HCT116 (cell line): ENCODE measurements at regions not wholly inside any gene's neighbourhood (a gene's known extent, or its start where the extent isn't known, plus 50 kb on each side); places are given as distances from the start of the nearest gene placed in this dataset.

Experiments
- ATAC-seq: fragments of 200-7000 bp; cut with Tn5 transposase; 2 replicates; pipeline ENCODE4 v1.9.1; 2020; ENCODE audit warnings: mild to moderate bottlenecking, moderate library complexity
- BruUV-seq: library from RNA; stranded (reverse); fragments of 400-500 nt; replicated peaks from 2 replicates; lab custom pipeline; 2021; lab: Mats Ljungman, UMichigan
- CTCF ChIA-PET: fragments of 300-600 bp; sonication (Branson Sonifier 250); formaldehyde crosslinking; loops from one replicate; lab custom pipeline; 2021; ENCODE audit warnings: antibody characterized with exemption; lab: Charles Lee
- POLR2A ChIA-PET: fragments of 300-600, 350-600 bp; sonication (Branson Sonifier 250); formaldehyde crosslinking; loops from one replicate; lab custom pipeline; 2021; ENCODE audit warnings: antibody characterized with exemption; lab: Charles Lee
- RAD21 ChIA-PET, 2 experiments: fragments of 300-600 bp; sonication (Branson Sonifier 250); formaldehyde crosslinking; loops; one replicate each; lab custom pipeline; 2023; ENCODE audit warnings: low total read pairs in 2 of 2; ENCODE audit not compliant: uncharacterized antibody in 2 of 2, unreplicated experiment in 2 of 2, low non-redundant PET in 1 of 2; lab: Charles Lee
- DNase-seq: peaks from one replicate; pipeline ENCODE4 v3.0.0-alpha.2; 2010; ENCODE audit warnings: low read depth, low spot score
- H2AFZ ChIP-seq: fragments of 200-600 bp; shearing (Covaris generic), sonication (generic); 2 replicates; pipeline ENCODE4 v1.6.1; 2017; ENCODE audit warnings: low read depth, mixed run types, mixed read lengths, antibody characterized with exemption, low read length; ENCODE audit not compliant: poor library complexity, severe bottlenecking
- H3K27ac ChIP-seq: 2 replicates; pipeline ENCODE4 v1.5.1; 2012; ENCODE audit warnings: low read depth, low read length
- H3K27me3 ChIP-seq: fragments of 200-600 bp; sonication (generic); 2 replicates; pipeline ENCODE4 v1.6.1; 2016; ENCODE audit warnings: mixed run types, low read length, mixed read lengths; ENCODE audit not compliant: insufficient read depth
- H3K36me3 ChIP-seq, 2 experiments: fragments of 200-500 bp in 1 of 2; fragments of 200-600 bp in 1 of 2; sonication (Bioruptor generic) in 1 of 2; sonication (generic) in 1 of 2; 2 replicates each; pipeline versions ENCODE4 v1.5.1 to v1.6.1; 2014 to 2016; ENCODE audit warnings: low read length in 2 of 2, inconsistent platforms in 1 of 2, mixed read lengths in 1 of 2, mixed run types in 1 of 2; ENCODE audit not compliant: insufficient read depth in 2 of 2, control insufficient read depth in 1 of 2
- H3K4me1 ChIP-seq, 2 experiments: fragments of 200-600 bp in 1 of 2; sonication (generic) in 1 of 2; 2 replicates each; pipeline versions ENCODE4 v1.5.1 to v1.6.1; 2012 to 2017; ENCODE audit warnings: low read length in 2 of 2, inconsistent platforms in 1 of 2, mild to moderate bottlenecking in 1 of 2, mixed read lengths in 1 of 2, mixed run types in 1 of 2, moderate library complexity in 1 of 2; ENCODE audit not compliant: insufficient read depth in 2 of 2, control insufficient read depth in 1 of 2
- H3K4me2 ChIP-seq: fragments of 200-600 bp; sonication (generic); 2 replicates; pipeline ENCODE4 v1.6.1; 2017; ENCODE audit warnings: mixed run types, low read length, mixed read lengths
- H3K4me3 ChIP-seq, 2 experiments: fragments of 200-600 bp in 1 of 2; sonication (generic) in 1 of 2; replicated peaks in 1 of 2; 2 replicates each; pipeline ENCODE4 v1.5.1; 2011 to 2016; ENCODE audit warnings: low read length in 2 of 2, control low read depth in 1 of 2, low read depth in 1 of 2, mild to moderate bottlenecking in 1 of 2, mixed read lengths in 1 of 2, mixed run types in 1 of 2
- H3K79me2 ChIP-seq: fragments of 200-600 bp; sonication (generic); 2 replicates; pipeline ENCODE4 v1.6.1; 2017; ENCODE audit warnings: mild to moderate bottlenecking, mixed run types, low read length, moderate library complexity, mixed read lengths; ENCODE audit not compliant: insufficient read depth
- H3K9ac ChIP-seq: fragments of 200-600 bp; sonication (generic); 2 replicates; pipeline ENCODE4 v1.6.1; 2016; ENCODE audit warnings: low read length, mixed read lengths
- H3K9me2 ChIP-seq: fragments of 200-600 bp; sonication (generic), shearing (Covaris generic); 2 replicates; pipeline ENCODE4 v1.6.1; 2017; ENCODE audit warnings: mixed run types, mild to moderate bottlenecking, moderate library complexity; ENCODE audit not compliant: insufficient read depth
- H3K9me3 ChIP-seq, 2 experiments: fragments of 200-500 bp in 1 of 2; fragments of 200-600 bp in 1 of 2; sonication (Bioruptor generic) in 1 of 2; sonication (generic) in 1 of 2; 2 replicates each; pipeline ENCODE4 v1.6.1; 2014 to 2017; ENCODE audit warnings: low read length in 2 of 2, mixed read lengths in 2 of 2, inconsistent platforms in 1 of 2, low read depth in 1 of 2, mild to moderate bottlenecking in 1 of 2, mixed run types in 1 of 2, moderate library complexity in 1 of 2; ENCODE audit not compliant: control insufficient read depth in 1 of 2, insufficient read depth in 1 of 2
- H4K20me1 ChIP-seq: fragments of 200-600 bp; sonication (generic), shearing (Covaris generic); 2 replicates; pipeline ENCODE4 v1.6.1; 2017; ENCODE audit warnings: mixed run types, mild to moderate bottlenecking, moderate library complexity; ENCODE audit not compliant: insufficient read depth
- CBX3 ChIP-seq: IDR thresholded peaks from 2 replicates; pipeline ENCODE4 v1.6.1; 2012; ENCODE audit warnings: low read depth
- CEBPB ChIP-seq: IDR thresholded peaks from 2 replicates; pipeline ENCODE4 v1.6.1; 2012; ENCODE audit warnings: low read depth
- EGR1 ChIP-seq: IDR thresholded peaks from 2 replicates; pipeline ENCODE4 v1.6.1; 2012; ENCODE audit warnings: low read depth
- EZH2 ChIP-seq: fragments of 200-600 bp; sonication (generic); IDR thresholded peaks from 2 replicates; pipeline ENCODE4 v1.6.1; 2017; ENCODE audit warnings: antibody characterized with exemption, mixed run types
- EZH2phosphoT487 ChIP-seq: fragments of 200-600 bp; IDR thresholded peaks from 2 replicates; pipeline ENCODE4 v1.6.1; 2018; ENCODE audit warnings: antibody characterized with exemption, borderline replicate concordance
- JUND ChIP-seq: IDR thresholded peaks from 2 replicates; pipeline ENCODE4 v1.6.1; 2012
- POLR2A ChIP-seq: IDR thresholded peaks from 2 replicates; pipeline ENCODE4 v1.7.0; 2011; ENCODE audit warnings: borderline replicate concordance; ENCODE audit not compliant: insufficient read depth, insufficient read length; ENCODE audit errors: extremely low read depth
- POLR2AphosphoS5 ChIP-seq: IDR thresholded peaks from 2 replicates; pipeline ENCODE4 v1.6.1; 2011; ENCODE audit warnings: mild to moderate bottlenecking, low read depth, low read length, moderate library complexity
- RAD21 ChIP-seq: IDR thresholded peaks from 2 replicates; pipeline ENCODE4 v1.6.1; 2012; ENCODE audit warnings: low read depth, mild to moderate bottlenecking
- SP1 ChIP-seq: IDR thresholded peaks from 2 replicates; pipeline ENCODE4 v1.6.1; 2012; ENCODE audit warnings: low read depth
- TCF7L2 ChIP-seq: IDR thresholded peaks from 2 replicates; pipeline ENCODE4 v1.7.0; 2011; ENCODE audit warnings: borderline replicate concordance, inconsistent platforms; ENCODE audit not compliant: insufficient read depth, insufficient read length; ENCODE audit errors: extremely low read depth
- ZFX ChIP-seq: fragments of 450-650 bp; IDR thresholded peaks from 2 replicates; pipeline ENCODE4 v1.6.1; 2017
- ZNF274 ChIP-seq: fragments of 200-500 bp; sonication (Bioruptor generic); IDR thresholded peaks from 2 replicates; pipeline ENCODE4 v1.6.1; 2014; ENCODE audit warnings: mild to moderate bottlenecking, low read depth, low read length, inconsistent platforms
- intact Hi-C: fragments of 100-400 bp; cut with micrococcal nuclease; formaldehyde crosslinking; loops from 2 replicates; pipeline ENCODE4 v1.10.0; 2022
- TF ChIP-seq, protein P1 (sequence below): IDR thresholded peaks from 2 replicates; pipeline ENCODE4 v1.6.1; 2011; ENCODE audit warnings: mild to moderate bottlenecking, low read length, moderate library complexity; ENCODE audit not compliant: insufficient replicate concordance; ENCODE audit errors: extremely low read depth
- TF ChIP-seq, protein P2 (sequence below): IDR thresholded peaks from 2 replicates; pipeline ENCODE4 v1.6.1; 2012

DNA sequence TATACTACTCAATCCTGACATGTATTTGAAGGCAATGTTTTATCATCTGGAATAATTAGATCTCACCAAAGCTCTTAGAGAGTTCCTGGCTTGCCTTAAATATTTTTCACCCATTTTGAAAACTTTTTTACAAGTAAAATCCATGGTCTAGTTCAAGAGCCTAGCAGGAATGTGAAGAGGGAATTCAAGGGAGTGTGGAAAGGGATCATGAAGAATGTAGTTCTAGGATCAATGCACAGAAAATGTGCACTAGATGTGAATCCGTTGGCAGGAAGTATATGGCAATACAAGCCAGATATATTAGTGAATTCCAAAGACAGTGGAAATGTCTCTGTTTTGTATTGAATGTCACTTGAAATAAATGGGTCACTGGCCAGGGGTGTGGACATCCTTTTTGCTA lies 167.9 kb upstream of the MOCS2 start:
- Histone ChIP-seq H3K9me3 (no peaks in the 10 kb centered on the region), H3K9me2 (no peaks in the 10 kb centered on the region), H3K9ac (no peak overlapping the region), H3K4me3 (no peak overlapping the region), H3K27me3 (no peaks in the 10 kb centered on the region), H2AFZ (no peak overlapping the region), H3K4me1 (no peaks in the 10 kb centered on the region), H3K79me2 (no peaks in the 10 kb centered on the region), H3K27ac (no peak overlapping the region), H4K20me1 (no peaks in the 10 kb centered on the region), H3K4me2 (no peak overlapping the region), H3K36me3 (no peaks in the 10 kb centered on the region)
- POLR2A ChIA-PET: no interaction called here
- TF ChIP-seq RAD21 (no peak), SP1 (no peak), EZH2phosphoT487 (no peak), CEBPB (no peak), POLR2AphosphoS5 (no peak), ZFX (no peak), ZNF274 (no peak), CBX3 (no peak), TCF7L2 (no peak), POLR2A (no peak), EZH2 (no peak), EGR1 (no peak), JUND (no peak)
- TF ChIP-seq, protein P1, sequence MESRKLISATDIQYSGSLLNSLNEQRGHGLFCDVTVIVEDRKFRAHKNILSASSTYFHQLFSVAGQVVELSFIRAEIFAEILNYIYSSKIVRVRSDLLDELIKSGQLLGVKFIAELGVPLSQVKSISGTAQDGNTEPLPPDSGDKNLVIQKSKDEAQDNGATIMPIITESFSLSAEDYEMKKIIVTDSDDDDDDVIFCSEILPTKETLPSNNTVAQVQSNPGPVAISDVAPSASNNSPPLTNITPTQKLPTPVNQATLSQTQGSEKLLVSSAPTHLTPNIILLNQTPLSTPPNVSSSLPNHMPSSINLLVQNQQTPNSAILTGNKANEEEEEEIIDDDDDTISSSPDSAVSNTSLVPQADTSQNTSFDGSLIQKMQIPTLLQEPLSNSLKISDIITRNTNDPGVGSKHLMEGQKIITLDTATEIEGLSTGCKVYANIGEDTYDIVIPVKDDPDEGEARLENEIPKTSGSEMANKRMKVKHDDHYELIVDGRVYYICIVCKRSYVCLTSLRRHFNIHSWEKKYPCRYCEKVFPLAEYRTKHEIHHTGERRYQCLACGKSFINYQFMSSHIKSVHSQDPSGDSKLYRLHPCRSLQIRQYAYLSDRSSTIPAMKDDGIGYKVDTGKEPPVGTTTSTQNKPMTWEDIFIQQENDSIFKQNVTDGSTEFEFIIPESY: no peak
- TF ChIP-seq, protein P2, sequence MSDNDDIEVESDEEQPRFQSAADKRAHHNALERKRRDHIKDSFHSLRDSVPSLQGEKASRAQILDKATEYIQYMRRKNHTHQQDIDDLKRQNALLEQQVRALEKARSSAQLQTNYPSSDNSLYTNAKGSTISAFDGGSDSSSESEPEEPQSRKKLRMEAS: no peak
- intact Hi-C loops: no loop called here
- CTCF ChIA-PET: no interaction called here
- RAD21 ChIA-PET: no interaction called here
- ATAC-seq: no peak
- BruUV-seq: no TSS peak
- no peak for DNase-seq
